ENCODE measurements at regions not wholly inside any gene's neighbourhood (a gene's known extent, or its start where the extent isn't known, plus 50 kb on each side); places are given as distances from the start of the nearest gene placed in this dataset.
"Not testable (repeated sequence)": the region's sequence is repeated elsewhere in the genome, so short reads cannot be mapped to it uniquely, and the experiment has no call there.

GRCh38 chr16:29355339-29356059, 51.0 kb downstream of the NPIPB11 start:
- not testable (repeated sequence) for H3K4me1 ChIP-seq (ENCODE audit: control insufficient read depth, insufficient read depth, low read length); H3K36me3 ChIP-seq (ENCODE audit: control insufficient read depth, insufficient read depth, low read length); H3K9ac ChIP-seq (ENCODE audit: low read length); H3K4me3 ChIP-seq (ENCODE audit: low read length); H3K9me3 ChIP-seq (ENCODE audit: control insufficient read depth, low read length); H3K27me3 ChIP-seq (ENCODE audit: control insufficient read depth, insufficient read depth, low read length)

DNA sequence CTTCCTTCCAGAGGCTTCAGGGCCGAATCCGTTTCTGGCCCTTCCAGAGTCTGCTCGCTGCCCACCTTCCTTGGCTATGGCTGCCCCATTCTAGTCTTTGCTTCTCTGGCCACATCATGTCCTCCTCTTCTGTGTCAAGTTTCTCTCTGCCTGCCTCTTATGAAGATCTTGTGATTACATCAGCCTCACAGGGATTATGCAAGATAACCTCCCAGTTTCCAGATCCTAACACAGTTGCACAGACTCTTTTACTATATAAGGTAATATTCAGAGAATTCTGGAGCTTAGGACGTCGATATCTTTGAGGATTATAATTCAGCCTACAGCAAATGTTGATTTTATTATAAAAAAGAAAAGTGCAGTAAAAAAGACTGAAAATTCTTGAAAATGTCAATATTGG, 52.1 kb downstream of the NPIPB11 start:
- H3K9ac ChIP-seq (ENCODE audit: low read length); H3K36me3 ChIP-seq (ENCODE audit: control insufficient read depth, insufficient read depth, low read length); H3K4me3 ChIP-seq (ENCODE audit: low read length); H3K9me3 ChIP-seq (ENCODE audit: control insufficient read depth, low read length); H3K4me1 ChIP-seq (ENCODE audit: control insufficient read depth, insufficient read depth, low read length); H3K27me3 ChIP-seq (ENCODE audit: control insufficient read depth, insufficient read depth, low read length): not testable (repeated sequence)

GRCh38 chr16:29352617-29352999, 53.9 kb downstream of the NPIPB11 start:
- not testable (repeated sequence) for H3K27me3 ChIP-seq (ENCODE audit: control insufficient read depth, insufficient read depth, low read length); H3K4me1 ChIP-seq (ENCODE audit: control insufficient read depth, insufficient read depth, low read length); H3K36me3 ChIP-seq (ENCODE audit: control insufficient read depth, insufficient read depth, low read length); H3K4me3 ChIP-seq (ENCODE audit: low read length); H3K9me3 ChIP-seq (ENCODE audit: control insufficient read depth, low read length); H3K9ac ChIP-seq (ENCODE audit: low read length)

DNA sequence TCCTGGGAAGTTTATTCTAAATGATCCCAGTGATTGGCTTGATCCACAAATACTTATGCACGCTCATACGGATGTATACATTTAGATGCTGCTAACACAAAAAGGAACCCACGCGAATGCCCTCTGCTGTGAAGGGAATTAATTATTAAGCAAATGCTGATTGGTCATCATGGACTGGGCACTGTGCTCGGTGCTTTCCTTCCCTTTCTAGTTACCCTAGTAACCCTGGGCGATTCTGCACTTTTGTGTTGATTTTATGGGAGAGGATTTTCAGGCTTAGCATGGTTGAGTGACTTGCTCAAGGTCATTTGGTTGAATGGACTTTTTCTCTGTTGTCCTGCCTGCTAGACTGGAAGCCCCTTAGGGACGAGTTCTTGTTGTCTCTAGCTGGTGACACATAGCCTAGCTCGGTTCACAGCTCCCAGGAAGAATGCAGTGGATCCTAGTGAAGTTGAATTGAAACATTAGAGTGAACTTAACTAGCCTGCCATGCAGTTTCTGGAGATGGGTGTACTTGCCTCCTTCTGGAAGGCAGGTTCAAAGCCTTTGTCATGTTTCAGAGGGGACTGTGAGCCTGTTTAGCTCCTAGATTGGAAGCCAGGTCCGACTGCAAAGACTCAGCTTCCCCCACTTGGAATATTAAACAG, 54.4 kb downstream of the NPIPB11 start:
- not testable (repeated sequence) for H3K27me3 ChIP-seq (ENCODE audit: control insufficient read depth, insufficient read depth, low read length); H3K36me3 ChIP-seq (ENCODE audit: control insufficient read depth, insufficient read depth, low read length); H3K4me1 ChIP-seq (ENCODE audit: control insufficient read depth, insufficient read depth, low read length); H3K4me3 ChIP-seq (ENCODE audit: low read length); H3K9me3 ChIP-seq (ENCODE audit: control insufficient read depth, low read length); H3K9ac ChIP-seq (ENCODE audit: low read length)

- not testable (repeated sequence) for H3K27me3 ChIP-seq (ENCODE audit: control insufficient read depth, insufficient read depth, low read length); H3K36me3 ChIP-seq (ENCODE audit: control insufficient read depth, insufficient read depth, low read length); H3K4me1 ChIP-seq (ENCODE audit: control insufficient read depth, insufficient read depth, low read length); H3K4me3 ChIP-seq (ENCODE audit: low read length); H3K9me3 ChIP-seq (ENCODE audit: control insufficient read depth, low read length); H3K9ac ChIP-seq (ENCODE audit: low read length)
Observed at GRCh38 chr16:29351271-29351969, 55.1 kb downstream of the NPIPB11 start.

DNA sequence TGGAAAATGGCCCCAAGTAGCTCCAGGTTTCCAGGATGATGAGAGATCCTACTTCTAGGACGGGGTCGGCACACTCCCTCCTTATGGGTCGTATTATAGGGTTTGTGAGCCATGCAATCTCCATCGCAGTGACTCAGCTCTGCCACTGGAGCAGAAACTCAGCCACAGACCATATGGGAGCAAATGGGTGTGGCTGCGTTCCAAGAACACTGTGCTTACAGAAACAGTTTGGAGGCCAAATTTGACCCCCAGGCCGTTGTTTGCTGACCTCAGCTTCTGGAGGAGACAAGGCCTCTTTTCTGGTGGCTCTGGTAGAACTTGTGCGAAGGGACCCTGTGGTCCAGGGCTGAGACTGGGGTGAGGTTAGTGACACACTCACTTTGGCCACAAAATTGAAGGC, 56.5 kb downstream of the NPIPB11 start:
- H3K9me3 ChIP-seq (ENCODE audit: control insufficient read depth, low read length); H3K4me3 ChIP-seq (ENCODE audit: low read length); H3K4me1 ChIP-seq (ENCODE audit: control insufficient read depth, insufficient read depth, low read length); H3K27me3 ChIP-seq (ENCODE audit: control insufficient read depth, insufficient read depth, low read length); H3K36me3 ChIP-seq (ENCODE audit: control insufficient read depth, insufficient read depth, low read length); H3K9ac ChIP-seq (ENCODE audit: low read length): not testable (repeated sequence)

DNA sequence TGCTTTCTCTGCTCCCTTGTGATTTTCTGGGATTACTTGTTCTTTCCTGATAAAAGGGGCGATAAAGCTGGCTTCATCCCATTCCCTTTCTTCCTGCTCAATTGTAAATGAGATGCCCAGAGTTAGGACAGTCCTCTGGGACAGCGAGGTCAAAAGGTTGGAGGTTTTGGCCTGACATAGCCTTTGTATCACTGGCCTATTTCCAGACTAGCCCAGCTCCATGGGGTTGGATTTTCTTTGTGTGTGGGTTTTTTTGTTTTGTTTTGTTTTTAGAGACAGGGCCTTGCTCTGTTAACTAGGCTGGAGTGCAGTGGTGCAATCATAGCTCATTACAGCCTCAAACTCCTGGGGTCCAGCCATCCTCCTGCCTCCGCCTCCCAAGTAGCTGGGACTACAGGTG, 57.8 kb downstream of the NPIPB11 start:
- not testable (repeated sequence) for H3K36me3 ChIP-seq (ENCODE audit: control insufficient read depth, insufficient read depth, low read length); H3K27me3 ChIP-seq (ENCODE audit: control insufficient read depth, insufficient read depth, low read length); H3K4me1 ChIP-seq (ENCODE audit: control insufficient read depth, insufficient read depth, low read length); H3K4me3 ChIP-seq (ENCODE audit: low read length); H3K9ac ChIP-seq (ENCODE audit: low read length); H3K9me3 ChIP-seq (ENCODE audit: control insufficient read depth, low read length)

GRCh38 chr16:29348123-29348690, 58.3 kb downstream of the NPIPB11 start:
- not testable (repeated sequence) for H3K4me3 ChIP-seq (ENCODE audit: low read length); H3K4me1 ChIP-seq (ENCODE audit: control insufficient read depth, insufficient read depth, low read length); H3K36me3 ChIP-seq (ENCODE audit: control insufficient read depth, insufficient read depth, low read length); H3K27me3 ChIP-seq (ENCODE audit: control insufficient read depth, insufficient read depth, low read length); H3K9me3 ChIP-seq (ENCODE audit: control insufficient read depth, low read length); H3K9ac ChIP-seq (ENCODE audit: low read length)

DNA sequence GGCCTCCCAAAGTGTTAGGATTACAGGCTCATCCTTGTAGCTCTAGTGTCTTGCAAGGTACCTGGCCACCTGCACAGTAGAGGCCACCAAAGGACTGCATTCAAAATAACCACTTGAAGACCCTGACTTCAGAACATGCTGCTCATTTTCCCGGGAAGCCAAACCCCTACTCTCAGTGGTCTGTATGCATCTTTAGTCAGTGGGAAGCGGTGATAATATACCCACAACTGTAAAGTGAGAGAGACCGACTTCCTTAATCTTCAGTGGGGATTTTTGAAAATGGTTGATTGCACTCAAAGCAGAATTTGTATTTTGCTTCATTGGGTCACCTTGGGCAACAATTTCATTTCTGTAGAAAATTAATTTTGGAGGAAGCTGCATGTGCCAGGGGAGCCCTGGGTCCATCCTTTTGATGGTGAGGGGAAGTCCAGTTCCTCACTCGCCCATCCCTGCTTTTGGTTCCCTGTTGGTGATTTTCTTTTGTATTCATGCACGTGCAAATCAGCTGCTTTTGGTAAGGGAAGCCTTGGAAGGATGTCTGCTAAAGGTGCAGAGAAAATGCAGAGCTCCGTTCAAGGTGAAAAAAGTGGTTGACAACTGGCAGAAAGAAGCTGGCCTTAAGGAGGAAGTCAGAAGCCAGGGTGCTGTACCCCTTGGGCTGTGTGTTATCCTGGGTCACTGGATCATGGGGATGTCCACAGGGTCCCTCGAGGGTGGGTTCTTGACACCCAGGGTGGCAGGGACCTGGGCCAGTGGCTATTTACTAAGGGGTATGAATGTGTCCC, 59.5 kb downstream of the NPIPB11 start:
- H3K36me3 ChIP-seq (ENCODE audit: control insufficient read depth, insufficient read depth, low read length); H3K9ac ChIP-seq (ENCODE audit: low read length); H3K27me3 ChIP-seq (ENCODE audit: control insufficient read depth, insufficient read depth, low read length); H3K4me3 ChIP-seq (ENCODE audit: low read length); H3K4me1 ChIP-seq (ENCODE audit: control insufficient read depth, insufficient read depth, low read length); H3K9me3 ChIP-seq (ENCODE audit: control insufficient read depth, low read length): not testable (repeated sequence)

DNA sequence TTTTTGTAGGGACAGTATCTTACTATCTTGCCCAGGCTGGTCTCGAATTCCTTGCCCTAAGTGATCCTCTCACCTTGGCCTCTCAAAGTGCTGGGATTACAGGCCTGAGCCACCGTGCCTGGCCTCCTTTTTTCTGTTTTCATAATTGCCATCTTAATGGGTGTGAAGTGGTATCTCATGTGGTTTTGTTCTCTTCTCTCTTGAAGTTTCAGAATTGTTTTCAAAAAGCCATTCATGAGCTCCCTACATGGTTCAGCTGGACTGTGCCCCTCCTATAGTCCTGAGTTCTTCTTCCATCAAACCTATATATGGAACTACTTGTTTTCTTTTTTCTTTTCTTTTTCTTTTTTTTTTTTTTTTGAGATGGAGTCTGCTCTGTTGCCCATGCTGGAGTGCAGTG, 60.3 kb downstream of the NPIPB11 start:
- not testable (repeated sequence) for H3K9me3 ChIP-seq (ENCODE audit: control insufficient read depth, low read length); H3K27me3 ChIP-seq (ENCODE audit: control insufficient read depth, insufficient read depth, low read length); H3K4me1 ChIP-seq (ENCODE audit: control insufficient read depth, insufficient read depth, low read length); H3K36me3 ChIP-seq (ENCODE audit: control insufficient read depth, insufficient read depth, low read length); H3K9ac ChIP-seq (ENCODE audit: low read length); H3K4me3 ChIP-seq (ENCODE audit: low read length)

- H3K9me3 ChIP-seq (ENCODE audit: control insufficient read depth, low read length); H3K27me3 ChIP-seq (ENCODE audit: control insufficient read depth, insufficient read depth, low read length); H3K4me3 ChIP-seq (ENCODE audit: low read length); H3K36me3 ChIP-seq (ENCODE audit: control insufficient read depth, insufficient read depth, low read length); H3K9ac ChIP-seq (ENCODE audit: low read length); H3K4me1 ChIP-seq (ENCODE audit: control insufficient read depth, insufficient read depth, low read length): not testable (repeated sequence)
Observed at GRCh38 chr16:29342937-29343336, 63.6 kb downstream of the NPIPB11 start.

Measured in mucosa of stomach (tissue), 1 donor.